ENCODE measurements at regions not wholly inside any gene's neighbourhood (a gene's known extent, or its start where the extent isn't known, plus 50 kb on each side); places are given as distances from the start of the nearest gene placed in this dataset.

DNA sequence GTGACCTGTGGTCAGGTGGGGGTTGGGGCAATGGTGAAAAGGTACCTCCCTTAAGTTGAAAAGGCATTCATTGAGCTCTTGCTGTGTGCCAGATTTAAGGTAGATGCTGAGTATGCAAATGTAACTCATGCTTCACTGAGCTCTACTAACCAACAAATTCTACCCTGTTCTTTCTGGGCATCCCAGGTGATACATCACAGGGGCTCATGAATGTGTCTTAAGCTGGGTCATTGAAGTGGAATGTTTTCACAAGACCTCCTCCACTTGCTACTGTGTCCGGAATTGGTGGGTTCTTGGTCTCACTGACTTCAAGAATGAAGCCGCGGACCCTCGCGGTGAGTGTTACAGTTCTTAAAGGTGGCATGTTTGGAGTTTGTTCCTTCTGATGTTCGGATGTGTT lies 362.8 kb upstream of the ZNF462 start:
- WGBS, 2 experiments (ENCODE audit: extremely low coverage in 1 of 2, insufficient coverage in 1 of 2, insufficient read length in 1 of 2, insufficient replicate concordance in 2 of 2, low coverage in 1 of 2, low lambda C conversion rate in 2 of 2, missing lambda C conversion rate in 1 of 2), result 100% methylated on average over 6 of the region's 6 CpGs; no CpG with 5 or more reads in 1 of the 2 experiments
- no peaks in the 10 kb centered on the region for H4K20me1 ChIP-seq (replicated peaks in 1 of 2; ENCODE audit: control insufficient read depth in 1 of 2, insufficient read depth in 2 of 2, low read length in 2 of 2)
- H3K27ac ChIP-seq (ENCODE audit: low read depth, low read length), result no peak overlapping the region
- H3K14ac ChIP-seq (ENCODE audit: insufficient read length), result no peak overlapping the region
- H3K36me3 ChIP-seq (ENCODE audit: control insufficient read depth in 2 of 4, insufficient read depth in 4 of 4, low read length in 3 of 4), result no peaks in the 10 kb centered on the region; a peak in 1 of 8 replicates
- no peak overlapping the region for H3K23ac ChIP-seq (ENCODE audit: insufficient read length)
- no peaks in the 10 kb centered on the region for H3K23me2 ChIP-seq (ENCODE audit: low read depth, low read length)
- DNase-seq (ENCODE audit: low read depth in 1 of 2, low spot score in 2 of 2), result no peak
- no peak overlapping the region for H2BK120ac ChIP-seq (replicated peaks; ENCODE audit: low read depth, low read length)
- no peak overlapping the region for H3K4ac ChIP-seq (replicated peaks; ENCODE audit: insufficient read length, low read depth, low read length)
- H3K27me3 ChIP-seq (replicated peaks in 1 of 4; ENCODE audit: control insufficient read depth in 3 of 4, extremely low read depth in 1 of 4, insufficient read depth in 3 of 4, low read length in 3 of 4), result no peaks in the 10 kb centered on the region
- H3K18ac ChIP-seq (ENCODE audit: extremely low read depth, low read length), result no peak overlapping the region
- H4K8ac ChIP-seq (ENCODE audit: extremely low read depth, insufficient read depth, low read length), result no peak overlapping the region
- no peaks in the 10 kb centered on the region for H3K79me2 ChIP-seq (ENCODE audit: control insufficient read depth in 1 of 2, insufficient read depth in 2 of 2, low read length in 2 of 2)
- H2BK20ac ChIP-seq (ENCODE audit: low read length), result no peak overlapping the region
- no peak overlapping the region for H3K4me2 ChIP-seq (ENCODE audit: insufficient read depth in 1 of 2, low read depth in 2 of 2, low read length in 2 of 2)
- H3K79me1 ChIP-seq (ENCODE audit: low read depth, low read length), result no peaks in the 10 kb centered on the region
- H4K5ac ChIP-seq (ENCODE audit: insufficient read length, low read depth, low read length), result no peak overlapping the region
- H2BK15ac ChIP-seq (ENCODE audit: low read length), result no peak overlapping the region
- peaks cover 0 to 7% of the 10 kb centered on the region in 2 experiments; a peak in 1 of 4 replicates for H3K9me3 ChIP-seq (ENCODE audit: insufficient read depth in 2 of 2, low read depth in 1 of 2, low read length in 1 of 2)
- H3K4me1 ChIP-seq (replicated peaks in 1 of 4; ENCODE audit: control insufficient read depth in 3 of 4, insufficient read depth in 4 of 4, low read length in 3 of 4), result no peaks in the 10 kb centered on the region
- H3K56ac ChIP-seq (replicated peaks; ENCODE audit: insufficient read length, low read depth, low read length), result no peak overlapping the region
- H2BK12ac ChIP-seq (ENCODE audit: low read depth, low read length), result no peak overlapping the region
- POLR2A ChIA-PET (ENCODE audit: partially characterized antibody), result no interaction called here
- no peak for FAIRE-seq
- no peak overlapping the region for H4K91ac ChIP-seq (replicated peaks; ENCODE audit: insufficient read length, low read length)
- no peak overlapping the region for H2AFZ ChIP-seq (ENCODE audit: low read length)
- H2AK5ac ChIP-seq (ENCODE audit: low read depth, low read length), result no peak overlapping the region
- H3K9ac ChIP-seq (replicated peaks in 1 of 4; ENCODE audit: extremely low read depth in 1 of 4, low read depth in 3 of 4, low read length in 3 of 4), result no peak overlapping the region
- no peak overlapping the region for H3K4me3 ChIP-seq (ENCODE audit: extremely low read depth in 1 of 4, insufficient read depth in 2 of 4, low read depth in 3 of 4, low read length in 4 of 4)
- CTCF ChIA-PET (ENCODE audit: partially characterized antibody), result interaction anchor here (0.6 kb wide), 1 partner anchor 11 kb away, joined by 4 read pairs; no protein-coding TSS in a partner anchor
- no peak overlapping the region for H2BK5ac ChIP-seq (ENCODE audit: low read depth, low read length)
- no peak for TF ChIP-seq JUND (IDR thresholded peaks at IDR 0.05; ENCODE audit: low read length)
- no peak for TF ChIP-seq CHD1 (IDR thresholded peaks at IDR 0.05; ENCODE audit: low read depth, low read length)
- TF ChIP-seq ASH2L (IDR thresholded peaks at IDR 0.05; ENCODE audit: low read length), result no peak
- no peak for TF ChIP-seq SP1 (IDR thresholded peaks at IDR 0.05; ENCODE audit: low read depth, low read length)
- TF ChIP-seq SIX5 (IDR thresholded peaks at IDR 0.05; ENCODE audit: low read depth, low read length), result no peak
- TF ChIP-seq, protein P1, sequence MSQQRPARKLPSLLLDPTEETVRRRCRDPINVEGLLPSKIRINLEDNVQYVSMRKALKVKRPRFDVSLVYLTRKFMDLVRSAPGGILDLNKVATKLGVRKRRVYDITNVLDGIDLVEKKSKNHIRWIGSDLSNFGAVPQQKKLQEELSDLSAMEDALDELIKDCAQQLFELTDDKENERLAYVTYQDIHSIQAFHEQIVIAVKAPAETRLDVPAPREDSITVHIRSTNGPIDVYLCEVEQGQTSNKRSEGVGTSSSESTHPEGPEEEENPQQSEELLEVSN (IDR thresholded peaks at IDR 0.05), result no peak
- TF ChIP-seq, protein P2, sequence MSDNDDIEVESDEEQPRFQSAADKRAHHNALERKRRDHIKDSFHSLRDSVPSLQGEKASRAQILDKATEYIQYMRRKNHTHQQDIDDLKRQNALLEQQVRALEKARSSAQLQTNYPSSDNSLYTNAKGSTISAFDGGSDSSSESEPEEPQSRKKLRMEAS (IDR thresholded peaks at IDR 0.05), result no peak
- no peak for TF ChIP-seq PHF8 (conservative IDR thresholded peaks at IDR 0.05; ENCODE audit: low read depth, low read length)
- no peak for TF ChIP-seq YY1 (IDR thresholded peaks at IDR 0.05; ENCODE audit: low read depth, low read length)
- no peak for TF ChIP-seq POU5F1 (IDR thresholded peaks at IDR 0.05; ENCODE audit: low read depth, low read length)
- no peak for TF ChIP-seq CEBPB (IDR thresholded peaks at IDR 0.05; ENCODE audit: low read depth, low read length)
- no peak for TF ChIP-seq MAFK (IDR thresholded peaks at IDR 0.05; ENCODE audit: low read depth, low read length)
- TF ChIP-seq KDM5A (IDR thresholded peaks at IDR 0.05; ENCODE audit: low read length), result no peak
- no peak for TF ChIP-seq SP4 (IDR thresholded peaks at IDR 0.05; ENCODE audit: low read length)

All from H1 (cell line).